Left cardiac atrium (tissue), 4 donors: ENCODE measurements at regions not wholly inside any gene's neighbourhood (a gene's known extent, or its start where the extent isn't known, plus 50 kb on each side); places are given as distances from the start of the nearest gene placed in this dataset.

Experiments used
- ATAC-seq, 2 donors: fragments of 200-7000 bp; cut with Tn5 transposase; one replicate each; pipeline ENCODE4 v1.9.1; 2020; ENCODE audit warnings: mild to moderate bottlenecking in 2 of 2, moderate library complexity in 2 of 2
- DNase-seq: peaks from one replicate; pipeline ENCODE4 v3.0.0-alpha.2; 2020
- intact Hi-C, 2 donors: fragments of 100-400 bp; cut with DNase I; formaldehyde crosslinking; loops; one replicate each; pipeline versions ENCODE4 v1.14.1 to v1.15.1; 2022 to 2023
- donor health status: DM: no; HTN: yes; CAD: no.
- donor health status: DM: no; HTN: yes; CAD: no; lungs with severe emphysema.
- donor health status: DM: yes; HTN: yes; CAD: no.
- donor health status: Dilated cardiomyopathy.

DNA sequence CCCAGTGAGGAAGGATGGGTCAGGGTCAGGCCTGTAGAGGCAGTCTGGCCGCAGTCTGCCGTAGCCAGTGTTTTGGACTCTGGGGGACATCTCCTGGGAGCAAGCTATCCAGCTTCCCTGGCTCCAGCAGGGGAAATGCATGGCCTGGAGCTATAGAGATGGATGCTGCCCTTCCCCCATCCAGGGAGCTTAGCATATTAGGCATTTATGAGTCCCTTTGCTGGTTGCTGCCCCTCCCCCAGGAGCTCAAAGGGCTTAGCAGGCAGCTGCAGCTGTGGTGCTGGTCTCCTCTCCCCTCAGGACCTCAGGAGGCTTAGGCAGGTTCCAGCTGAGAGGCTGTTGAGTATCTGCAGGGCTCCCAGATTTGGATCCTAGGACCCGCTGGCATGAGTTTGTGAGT is 1158.7 kb downstream of the DTWD2 start:
- ATAC-seq (no peak), DNase-seq (no peak)
- intact Hi-C loops: no loop called here

GRCh38 chr5:117813850-117814249 is 1174.5 kb downstream of the DTWD2 start:
- DNase-seq: no peak
- intact Hi-C loops: no loop called here
- no peak for ATAC-seq

DNA sequence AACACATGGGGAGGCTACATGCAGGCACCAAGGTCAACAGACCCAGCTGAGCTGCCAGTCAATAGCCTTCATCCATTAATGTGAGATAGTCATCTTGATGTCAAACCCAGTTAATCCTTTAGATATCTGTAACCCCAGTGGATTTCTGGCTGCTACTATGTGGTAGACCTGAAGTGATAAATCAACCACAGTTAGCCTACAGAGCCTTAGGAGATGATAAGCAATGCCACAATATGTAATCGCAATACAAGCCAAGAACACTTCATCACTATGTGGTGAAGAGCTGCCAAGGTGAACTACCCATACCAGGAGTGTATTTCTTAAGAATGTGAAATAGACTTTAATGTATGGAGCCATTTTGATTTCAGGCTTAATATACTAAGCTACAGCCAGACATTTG is 1175.5 kb downstream of the DTWD2 start:
- DNase-seq (no peak), ATAC-seq (no peak)
- intact Hi-C loops: no loop called here

GRCh38 chr5:117809251-117809650 is 1179.1 kb downstream of the DTWD2 start:
- ATAC-seq: no peak

DNA sequence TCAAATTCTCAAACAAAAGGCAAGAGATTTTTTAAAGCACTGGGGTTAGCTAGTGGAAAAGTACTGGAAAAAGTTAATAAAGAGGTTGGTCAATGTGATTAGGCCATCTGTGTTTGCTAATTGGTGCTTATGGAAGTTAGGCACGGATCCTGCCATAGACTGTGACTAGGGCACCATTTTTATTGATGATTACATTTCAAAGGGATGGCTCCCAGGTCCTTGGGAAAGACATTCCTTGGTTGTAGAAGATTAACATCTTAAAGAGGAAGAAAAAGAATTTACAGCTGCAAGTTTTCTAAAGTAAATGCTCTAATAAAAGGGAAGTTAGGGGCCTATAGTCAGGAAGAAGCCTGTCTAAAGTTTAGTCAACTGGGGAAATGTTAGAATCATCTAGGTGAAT is 1183.3 kb downstream of the DTWD2 start:
- intact Hi-C loops: no loop called here
- no peak for ATAC-seq

More at GRCh38 chr5:117809251-117809650, 1179.1 kb downstream of the DTWD2 start:
- intact Hi-C loops: no loop called here
- DNase-seq: no peak

GRCh38 chr5:117803533-117803932 is 1184.8 kb downstream of the DTWD2 start:
- intact Hi-C loops: no loop called here
- no peak for DNase-seq

More for the DNA sequence above, 1183.3 kb downstream of the DTWD2 start:
- no peak for DNase-seq

GRCh38 chr5:117801583-117801982 is 1186.8 kb downstream of the DTWD2 start:
- intact Hi-C loops: no loop called here
- DNase-seq (no peak), ATAC-seq (no peak)

More at GRCh38 chr5:117803533-117803932, 1184.8 kb downstream of the DTWD2 start:
- ATAC-seq: no peak

GRCh38 chr5:117800261-117800660 is 1188.1 kb downstream of the DTWD2 start:
- intact Hi-C loops: no loop called here
- no peak for DNase-seq
- ATAC-seq: peak; percentile 44 to 96

DNA sequence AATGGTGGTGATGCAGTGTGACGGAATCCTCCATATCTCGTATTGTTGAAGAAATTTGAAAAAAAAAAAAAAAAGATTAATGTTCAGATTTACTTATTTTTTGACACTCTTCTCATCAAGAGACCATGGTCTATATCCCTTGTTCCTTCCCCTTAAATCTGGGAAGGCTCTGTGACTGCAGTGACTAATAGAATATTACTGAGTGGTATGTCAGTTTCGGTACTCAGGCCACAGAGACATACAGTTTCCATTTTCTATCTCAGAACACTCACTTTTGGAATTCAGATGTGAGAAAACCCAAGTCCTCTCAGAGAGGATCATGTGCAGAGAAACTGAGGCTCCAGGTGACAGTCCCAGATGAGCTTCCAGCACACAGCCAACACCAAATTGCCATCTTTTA is 1193.5 kb downstream of the DTWD2 start:
- DNase-seq (no peak), ATAC-seq (no peak)
- intact Hi-C loops: no loop called here

GRCh38 chr5:117793963-117794362 is 1194.4 kb downstream of the DTWD2 start:
- intact Hi-C loops: no loop called here
- no peak for ATAC-seq
- no peak for DNase-seq

GRCh38 chr5:117792476-117792875 is 1195.9 kb downstream of the DTWD2 start:
- no peak for DNase-seq
- intact Hi-C loops: no loop called here
- no peak for ATAC-seq

- intact Hi-C loops: no loop called here
- no peak for ATAC-seq
- DNase-seq: no peak
Measured at GRCh38 chr5:117788596-117788995, 1199.8 kb downstream of the DTWD2 start.

GRCh38 chr5:117779171-117779570 is 1204.5 kb upstream of the SEMA6A start:
- no peak for DNase-seq
- no peak for ATAC-seq
- intact Hi-C loops: no loop called here

DNA sequence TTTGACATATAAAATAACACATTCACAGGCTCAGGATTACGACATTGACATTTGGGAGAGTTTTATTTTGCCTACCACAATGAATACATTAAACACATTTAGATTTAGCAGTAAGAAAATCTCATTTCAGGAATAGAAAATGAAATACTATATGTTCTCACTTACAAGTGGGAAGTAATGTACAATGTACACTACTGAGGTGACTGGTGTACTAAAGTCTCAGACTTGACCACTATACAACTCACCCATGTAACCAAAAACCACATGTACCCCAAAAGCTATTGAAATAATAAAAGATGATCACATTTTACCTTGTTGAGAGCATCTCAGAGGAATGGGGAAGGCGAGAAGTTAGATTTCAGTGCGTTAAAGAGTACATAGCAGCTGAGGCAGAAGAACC is 1202.4 kb upstream of the SEMA6A start:
- intact Hi-C loops: no loop called here
- ATAC-seq: no peak

DNA sequence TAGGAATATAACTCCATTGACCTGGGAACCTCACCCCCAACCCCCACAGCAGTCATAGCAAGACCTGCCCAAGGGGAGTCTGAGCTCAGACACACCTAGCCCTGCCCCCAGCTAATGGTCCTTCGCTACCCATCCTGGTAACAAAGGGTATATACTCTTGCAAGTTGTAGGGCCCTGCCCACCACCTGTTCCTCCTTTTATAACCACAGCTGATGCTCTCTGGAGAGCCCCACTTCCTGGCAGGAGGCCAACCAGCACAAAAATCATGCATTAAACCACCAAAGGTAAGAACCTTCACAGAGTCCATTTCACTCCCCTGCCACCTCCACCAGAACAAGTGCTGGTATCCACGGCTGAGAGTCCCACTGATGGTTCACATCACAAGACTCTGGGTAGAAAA is 1195.3 kb upstream of the SEMA6A start:
- ATAC-seq: no peak
- intact Hi-C loops: no loop called here
- no peak for DNase-seq

More for the DNA sequence above, 1202.4 kb upstream of the SEMA6A start:
- DNase-seq: no peak

- DNase-seq (no peak), ATAC-seq (no peak)
- intact Hi-C loops: no loop called here
Measured at GRCh38 chr5:117763271-117763670, 1188.6 kb upstream of the SEMA6A start.

GRCh38 chr5:117761186-117761585 is 1186.6 kb upstream of the SEMA6A start:
- ATAC-seq: no peak
- no peak for DNase-seq
- intact Hi-C loops: no loop called here

DNA sequence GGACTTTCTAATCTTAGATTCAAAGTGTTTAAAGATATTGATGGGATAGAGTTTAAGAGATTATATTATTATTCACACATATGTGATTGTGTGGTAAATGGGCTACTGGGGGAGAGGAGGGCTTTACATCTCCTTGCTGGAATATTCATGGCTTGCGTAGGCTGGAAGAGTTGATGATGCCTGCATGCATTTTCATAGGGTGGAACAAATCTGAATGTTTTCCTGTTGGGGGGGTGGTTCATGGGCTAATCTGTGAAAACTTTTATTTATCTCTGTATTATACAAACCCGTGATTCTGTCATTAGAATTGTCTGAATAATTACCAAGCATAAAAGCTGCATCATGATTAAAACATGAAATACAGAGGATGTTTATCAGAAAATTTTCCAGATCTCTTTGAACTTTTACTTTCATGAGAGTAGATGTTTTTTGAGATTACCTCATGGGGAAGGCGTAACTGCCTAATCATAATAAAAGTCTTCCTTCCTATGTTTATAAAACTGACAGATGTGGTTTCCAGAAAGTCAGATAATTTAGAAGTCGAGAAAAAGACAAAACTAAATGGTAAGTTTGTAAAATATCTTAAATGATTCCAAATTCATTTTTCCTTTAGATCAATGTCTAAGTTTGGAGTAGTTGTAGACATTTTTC is 1185.4 kb upstream of the SEMA6A start:
- ATAC-seq: no peak

GRCh38 chr5:117752403-117752802 is 1177.8 kb upstream of the SEMA6A start:
- DNase-seq (no peak), ATAC-seq (no peak)
- intact Hi-C loops: no loop called here

More for the DNA sequence above, 1185.4 kb upstream of the SEMA6A start:
- no peak for DNase-seq
- intact Hi-C loops: no loop called here

DNA sequence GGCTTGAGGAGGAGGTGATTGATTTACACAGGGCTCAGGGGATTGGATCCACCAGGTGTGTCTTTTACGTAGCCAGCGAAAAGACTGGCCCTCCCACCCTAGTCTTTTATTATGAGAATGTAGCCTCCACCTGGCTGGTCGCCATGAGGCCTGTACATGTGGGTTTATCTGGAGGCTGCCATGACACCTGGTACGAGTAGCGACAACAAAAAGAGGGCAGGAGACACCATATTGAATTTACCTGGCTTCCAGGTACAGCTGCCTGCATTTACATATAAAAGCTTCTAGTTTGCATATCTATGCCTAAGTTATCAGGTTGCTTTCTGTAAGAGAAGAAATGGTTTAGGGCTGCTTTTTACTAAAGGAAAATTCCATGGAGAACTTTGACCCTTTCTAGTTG is 1173.7 kb upstream of the SEMA6A start:
- no peak for DNase-seq
- ATAC-seq: no peak
- intact Hi-C loops: no loop called here

DNA sequence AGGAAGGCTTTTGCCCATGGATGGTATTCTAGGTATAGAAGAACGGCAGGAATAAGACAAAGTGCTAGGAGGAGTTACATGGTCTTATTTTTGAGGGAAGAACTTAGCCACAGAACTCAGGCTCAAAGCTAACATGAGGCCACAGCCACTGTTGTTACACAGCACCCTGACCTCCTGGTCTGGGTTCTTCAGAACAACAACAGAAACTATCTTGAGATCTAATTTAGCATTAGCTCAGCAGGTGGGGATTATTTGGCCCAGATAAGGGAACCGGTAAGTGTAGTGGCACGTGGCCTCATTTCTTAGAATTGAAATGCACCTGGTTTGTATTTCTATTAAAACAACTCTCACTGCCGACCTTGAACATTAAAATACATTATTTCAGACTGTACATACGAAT is 1168.7 kb upstream of the SEMA6A start:
- ATAC-seq (no peak), DNase-seq (no peak)
- intact Hi-C loops: no loop called here
